Fibroblast of skin of left quadriceps (primary cell): ENCODE measurements at regions not wholly inside any gene's neighbourhood (a gene's known extent, or its start where the extent isn't known, plus 50 kb on each side); places are given as distances from the start of the nearest gene placed in this dataset.
"Not testable (repeated sequence)": the region's sequence is repeated elsewhere in the genome, so short reads cannot be mapped to it uniquely, and the experiment has no call there.

Experiments
- DNase-seq, 2 experiments: peaks; one replicate each; pipeline ENCODE4 v3.0.0-alpha.2; 2013; ENCODE audit warnings: low read depth in 2 of 2

DNA sequence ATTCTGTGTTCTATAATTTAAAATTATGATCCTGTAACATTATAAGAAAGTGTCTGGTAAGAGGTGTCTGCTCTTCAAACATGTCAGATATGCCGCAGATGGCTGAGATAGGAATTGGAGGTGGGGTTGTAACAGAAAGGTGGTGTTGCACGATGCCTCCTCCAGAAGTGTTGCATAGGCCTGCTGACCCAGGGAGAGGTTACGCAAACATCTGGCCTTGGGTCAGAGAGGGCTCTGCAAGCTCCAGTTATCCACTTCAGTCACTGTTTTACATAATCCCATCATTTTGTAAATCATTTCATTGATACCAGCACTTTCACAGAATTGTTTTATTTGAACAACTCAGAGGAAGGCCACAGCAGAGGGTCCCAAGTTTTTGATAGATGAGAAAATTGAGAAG is 256.5 kb downstream of the OSR1 start:
- DNase-seq, result no peak

DNA sequence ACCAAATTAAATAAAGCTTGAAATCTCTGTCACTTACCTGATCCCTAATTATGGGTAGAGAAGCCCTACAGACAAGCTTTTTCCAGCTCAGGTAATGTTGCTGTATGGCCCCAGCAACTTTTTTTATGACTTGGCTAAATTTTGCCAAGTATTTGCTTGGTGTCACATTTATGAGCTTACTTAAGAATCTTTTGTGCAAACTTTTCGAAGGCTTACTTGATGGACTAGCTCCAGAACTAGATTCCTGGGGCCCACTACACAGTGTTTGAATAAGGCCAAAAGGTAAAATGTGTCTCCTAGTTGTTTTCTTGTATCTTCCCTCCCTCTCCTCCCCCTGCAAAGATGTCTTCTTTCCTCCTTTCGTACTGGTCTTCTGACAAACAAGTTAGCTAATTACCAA is 257.9 kb downstream of the OSR1 start:
- DNase-seq, result no peak

GRCh38 chr2:19099181-19099580 is 259.2 kb downstream of the OSR1 start:
- DNase-seq, result no peak

DNA sequence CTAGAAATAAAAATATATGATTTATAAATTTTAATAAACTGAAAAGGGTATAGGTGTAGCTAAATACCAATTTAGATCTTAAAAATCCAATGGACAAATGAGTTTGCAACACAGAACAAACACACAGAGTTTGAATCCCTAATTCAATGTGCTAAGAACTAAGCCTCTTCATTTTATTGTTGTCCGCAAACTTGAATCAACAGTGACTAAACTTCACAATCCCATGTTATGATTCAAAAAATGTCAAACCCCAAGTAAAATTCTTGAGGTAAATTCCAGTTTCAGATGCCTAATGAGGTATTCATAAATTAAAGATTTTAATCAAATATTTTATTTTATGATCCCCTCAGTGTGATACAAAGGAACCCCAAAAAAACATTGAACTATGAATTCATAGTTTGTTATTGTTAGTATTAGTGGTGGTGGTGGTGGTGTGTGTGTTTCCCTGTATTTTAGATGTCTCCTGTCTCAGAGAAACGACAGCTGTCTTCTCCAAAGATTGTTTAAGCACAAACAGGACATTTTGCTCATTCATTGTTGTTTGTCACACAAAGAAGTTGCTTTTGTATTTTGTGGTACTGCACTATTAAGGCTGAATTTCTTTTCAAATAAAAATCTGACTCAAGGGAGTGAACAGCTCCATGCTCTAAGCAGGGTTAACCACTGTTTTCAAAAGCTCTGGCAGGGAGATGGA is 259.8 kb downstream of the OSR1 start:
- DNase-seq, result no peak

DNA sequence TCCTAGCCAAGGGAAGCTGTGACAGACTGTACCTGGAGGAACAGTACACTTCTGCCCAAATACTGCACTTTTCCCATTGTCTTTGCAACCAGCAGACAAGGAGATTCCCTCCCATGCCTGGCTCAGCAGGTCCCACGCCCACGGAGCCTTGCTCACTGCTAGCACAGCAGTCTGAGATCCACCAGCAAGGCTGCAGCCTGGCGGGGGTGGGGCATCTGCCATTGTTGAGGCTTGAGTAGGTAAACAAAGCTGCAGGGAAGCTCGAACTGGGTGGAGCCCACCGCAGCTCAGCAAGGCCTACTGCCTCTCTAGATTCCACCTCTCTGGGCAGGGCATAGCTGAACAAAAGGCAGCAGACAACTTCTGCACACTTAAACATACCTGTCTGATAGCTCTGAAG is 268.9 kb downstream of the OSR1 start:
- DNase-seq, result not testable (repeated sequence)

GRCh38 chr2:19086231-19086651 is 272.2 kb downstream of the OSR1 start:
- no peak for DNase-seq

GRCh38 chr2:19078709-19079108 is 279.7 kb downstream of the OSR1 start:
- no peak for DNase-seq

DNA sequence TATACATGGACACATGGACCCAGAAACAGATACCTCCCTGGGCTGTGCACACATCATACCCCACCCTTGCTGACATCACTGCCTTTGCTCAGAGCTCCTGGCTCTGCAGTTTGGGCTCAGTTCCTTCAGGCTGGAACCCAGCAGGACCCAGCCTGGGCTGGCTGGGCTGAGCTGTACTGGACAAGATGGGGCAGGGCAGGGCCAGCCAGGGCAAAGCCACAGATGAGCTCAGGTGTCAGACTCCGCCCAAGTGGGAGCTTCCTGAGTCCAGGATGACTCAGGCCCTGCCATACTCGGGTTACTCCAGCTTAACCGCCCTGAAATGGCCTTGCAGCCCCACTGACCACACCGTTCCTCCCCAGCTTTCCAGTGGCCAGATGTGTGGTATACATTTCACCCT is 284.9 kb downstream of the OSR1 start:
- DNase-seq, result no peak

GRCh38 chr2:19072161-19072560 is 286.3 kb downstream of the OSR1 start:
- no peak for DNase-seq

- DNase-seq, result no peak
Observed at GRCh38 chr2:19070886-19071285, 287.5 kb downstream of the OSR1 start.

GRCh38 chr2:19068206-19068605 is 290.2 kb downstream of the OSR1 start:
- DNase-seq, result no peak

- no peak for DNase-seq
Observed at GRCh38 chr2:19062370-19062769, 296.1 kb downstream of the OSR1 start.

DNA sequence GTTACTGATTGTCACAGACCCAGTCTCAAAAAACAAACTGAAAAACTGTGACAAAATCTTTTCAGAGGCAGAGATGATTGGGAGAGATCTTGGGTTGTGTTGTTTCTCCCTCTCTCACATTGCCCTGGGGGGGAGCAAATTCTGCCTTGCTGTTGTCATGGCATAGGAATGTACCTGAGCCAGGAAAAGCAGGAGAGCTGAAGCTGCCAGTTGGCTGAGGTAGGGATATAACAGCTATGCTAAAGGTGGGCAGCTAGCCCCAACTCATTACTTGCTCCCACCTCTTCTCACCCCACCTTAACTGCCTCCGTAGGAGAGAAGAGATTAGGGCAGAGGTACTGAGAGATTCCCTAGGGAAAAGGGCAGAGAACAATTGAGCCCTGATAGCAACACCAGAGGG is 299.3 kb downstream of the OSR1 start:
- no peak for DNase-seq

- no peak for DNase-seq
Observed at GRCh38 chr2:19051203-19051831, 307.1 kb downstream of the OSR1 start.

- DNase-seq, result no peak
Observed at GRCh38 chr2:19050354-19050753, 308.1 kb downstream of the OSR1 start.

DNA sequence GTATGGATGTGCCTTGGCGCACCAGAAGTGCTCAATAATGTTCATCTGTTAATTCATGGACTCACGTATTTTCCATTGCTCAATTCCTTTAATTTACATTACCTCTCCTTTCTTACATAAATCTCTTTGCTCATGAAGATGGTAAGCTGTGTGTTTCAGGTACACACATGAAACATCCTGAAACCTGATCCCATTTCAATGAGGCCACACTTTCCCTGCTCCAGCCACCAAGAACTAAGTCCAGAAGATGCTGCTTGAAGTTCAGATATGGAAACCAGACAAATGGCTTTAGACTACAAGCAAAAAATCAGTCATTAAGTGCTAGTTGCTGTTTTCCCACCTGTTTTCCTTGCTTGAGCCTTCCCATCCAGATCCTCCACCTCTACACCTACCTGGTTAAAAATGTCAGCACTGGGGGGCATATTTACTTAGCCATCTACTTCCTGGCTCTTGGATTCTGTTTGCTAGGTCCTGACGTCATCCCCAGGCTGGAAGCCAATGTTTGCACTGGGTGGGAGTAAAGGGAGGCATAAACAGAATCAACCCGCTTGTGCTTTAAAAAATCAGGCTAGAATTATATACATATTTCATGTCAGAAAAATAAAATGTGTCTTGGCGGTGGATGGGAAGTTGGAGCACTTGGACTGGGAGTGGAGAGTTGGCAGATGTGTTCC is 309.7 kb downstream of the OSR1 start:
- DNase-seq, result no peak

DNA sequence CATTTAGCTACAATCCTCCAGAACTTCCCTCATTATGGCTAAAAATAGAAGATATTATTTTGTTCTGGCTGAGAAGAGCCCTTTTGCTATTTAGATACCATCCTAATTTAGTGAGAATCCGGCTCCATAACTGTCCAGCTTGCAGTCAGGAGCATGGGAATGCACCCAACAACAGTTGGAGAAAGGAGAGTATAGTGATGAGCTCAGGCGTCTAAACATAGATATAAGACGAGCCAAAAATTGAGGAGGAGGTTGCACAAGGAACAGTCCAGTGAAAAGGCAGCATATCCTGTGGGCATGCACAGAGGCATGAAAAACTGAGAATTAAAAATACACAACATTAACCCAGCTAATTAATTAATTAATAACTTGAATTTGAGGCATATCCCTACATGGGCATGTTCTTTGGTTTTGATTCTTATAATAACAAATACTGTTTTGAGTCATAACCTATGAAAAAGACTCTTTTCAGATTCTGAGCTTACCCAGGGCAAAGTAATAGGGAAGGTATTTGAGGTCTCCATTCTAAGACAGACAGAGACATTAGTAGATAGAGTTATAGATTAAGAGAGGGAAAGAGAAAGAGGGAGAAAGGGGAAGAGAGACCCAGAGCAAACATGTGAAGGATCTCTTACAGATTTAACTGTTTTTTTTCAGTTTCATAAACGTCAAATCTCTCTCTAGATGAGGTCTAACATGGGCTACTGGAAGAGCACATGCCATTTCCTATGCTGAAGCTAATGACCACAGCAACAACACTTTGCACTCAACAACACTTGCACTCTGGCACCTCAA is 311.2 kb downstream of the OSR1 start:
- no peak for DNase-seq

GRCh38 chr2:19045151-19045550 is 313.3 kb downstream of the OSR1 start:
- no peak for DNase-seq

- DNase-seq, result no peak
Observed at GRCh38 chr2:19043893-19044292, 314.5 kb downstream of the OSR1 start.

DNA sequence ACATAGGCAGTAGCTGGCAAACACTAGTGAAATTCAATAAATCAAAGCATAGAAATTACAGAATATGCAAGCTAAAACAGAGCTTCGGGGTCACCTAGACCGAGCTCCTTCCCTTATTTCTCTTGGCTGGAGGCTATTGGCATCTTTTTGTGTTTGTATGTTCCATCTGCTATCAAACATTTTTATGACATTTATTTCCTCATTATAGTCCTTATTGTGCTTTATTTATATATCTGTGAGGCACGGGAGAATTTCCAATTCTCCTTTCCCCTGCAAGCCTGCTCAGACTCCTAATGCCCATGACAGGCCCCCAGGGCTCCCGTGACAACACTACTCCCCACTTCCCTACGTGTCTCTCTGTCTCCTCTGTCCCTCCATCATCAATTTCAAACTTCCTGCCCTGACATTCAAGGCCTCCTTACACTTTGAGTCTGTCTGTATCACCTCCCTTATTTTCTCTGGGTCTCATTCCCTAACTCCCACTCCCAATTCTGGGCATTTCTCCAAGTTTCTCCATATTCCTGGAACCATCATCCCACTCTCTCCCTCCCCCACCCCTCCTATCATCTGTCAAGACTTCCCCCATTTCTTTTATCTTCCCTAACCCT is 316.9 kb downstream of the OSR1 start:
- no peak for DNase-seq

GRCh38 chr2:19038071-19039015 is 320.1 kb downstream of the OSR1 start:
- peak; percentile 69 for DNase-seq
